GM23338 (cell line): ENCODE measurements at regions not wholly inside any gene's neighbourhood (a gene's known extent, or its start where the extent isn't known, plus 50 kb on each side); places are given as distances from the start of the nearest gene placed in this dataset.

ENCODE experiments used
- ATAC-seq: fragments of 200-7000 bp; cut with Tn5 transposase; 3 replicates; pipeline ENCODE4 v1.9.1; 2020
- DNase-seq: peaks from one replicate; pipeline ENCODE4 v3.0.0-alpha.2; 2015; ENCODE audit warnings: low spot score
- H2AFZ ChIP-seq: fragments of 200-600 bp; sonication (generic); 2 replicates; pipeline ENCODE4 v1.8.0; 2016; ENCODE audit warnings: antibody characterized with exemption, mild to moderate bottlenecking, moderate library complexity
- H3F3A ChIP-seq: fragments of 200-600 bp; sonication (generic); replicated peaks from 2 replicates; pipeline ENCODE4 v1.8.0; 2017; ENCODE audit warnings: antibody characterized with exemption, mixed run types, low read depth
- H3K27ac ChIP-seq: fragments of 200-600 bp; sonication (generic); 2 replicates; pipeline ENCODE4 v1.6.1; 2016; ENCODE audit warnings: low read depth
- H3K27me3 ChIP-seq: fragments of 200-600 bp; sonication (generic); 2 replicates; pipeline ENCODE4 v1.8.0; 2016; ENCODE audit warnings: mild to moderate bottlenecking, mixed run types, moderate library complexity; ENCODE audit not compliant: insufficient read depth
- H3K36me3 ChIP-seq: fragments of 200-600 bp; sonication (generic); 2 replicates; pipeline ENCODE4 v1.8.0; 2016; ENCODE audit warnings: mild to moderate bottlenecking; ENCODE audit not compliant: insufficient read depth
- H3K4me1 ChIP-seq: fragments of 200-600 bp; sonication (generic); 2 replicates; pipeline ENCODE4 v1.8.0; 2016; ENCODE audit warnings: mild to moderate bottlenecking, moderate library complexity; ENCODE audit not compliant: insufficient read depth
- H3K4me2 ChIP-seq: fragments of 200-600 bp; sonication (generic); 2 replicates; pipeline ENCODE4 v1.7.1; 2017; ENCODE audit warnings: mixed run types
- H3K4me3 ChIP-seq: fragments of 200-600 bp; sonication (generic); 2 replicates; pipeline ENCODE4 v1.6.1; 2016; ENCODE audit warnings: mixed run types
- H3K79me2 ChIP-seq: fragments of 200-600 bp; sonication (generic); replicated peaks from 2 replicates; pipeline ENCODE4 v1.8.0; 2017; ENCODE audit warnings: mild to moderate bottlenecking; ENCODE audit not compliant: insufficient read depth
- H3K9me2 ChIP-seq: fragments of 200-600 bp; sonication (generic); 2 replicates; pipeline ENCODE4 v1.8.0; 2017; ENCODE audit not compliant: insufficient read depth
- H4K20me1 ChIP-seq: fragments of 200-600 bp; sonication (generic); replicated peaks from 2 replicates; pipeline ENCODE4 v1.8.0; 2017; ENCODE audit warnings: mild to moderate bottlenecking; ENCODE audit not compliant: insufficient read depth
- H3K27ac Mint-ChIP-seq: 2 replicates; pipeline ENCODE4 v1.8.0; 2020; ENCODE audit warnings: inconsistent platforms, mild to moderate bottlenecking, moderate library complexity, mixed read lengths
- H3K27me3 Mint-ChIP-seq: 3 replicates; pipeline ENCODE4 v1.8.0; 2022; ENCODE audit warnings: low read depth, mild to moderate bottlenecking, moderate library complexity, mixed read lengths, inconsistent platforms; ENCODE audit not compliant: insufficient read depth, poor library complexity
- H3K36me3 Mint-ChIP-seq: 3 replicates; pipeline ENCODE4 v1.8.0; 2021; ENCODE audit warnings: low read depth, mild to moderate bottlenecking, inconsistent platforms, moderate library complexity, mixed read lengths
- H3K4me1 Mint-ChIP-seq: 3 replicates; pipeline ENCODE4 v1.8.0; 2020; ENCODE audit warnings: mild to moderate bottlenecking, inconsistent platforms, mixed read lengths
- H3K4me3 Mint-ChIP-seq: 3 replicates; pipeline ENCODE4 v1.8.0; 2021; ENCODE audit warnings: moderate library complexity, mild to moderate bottlenecking, inconsistent platforms, mixed read lengths
- H3K9me3 Mint-ChIP-seq: 3 replicates; pipeline ENCODE4 v1.8.0; 2020; ENCODE audit warnings: moderate library complexity, mild to moderate bottlenecking, inconsistent platforms, mixed read lengths
- CREB1 ChIP-seq: fragments of 250-450 bp; sonication (Bioruptor Pico); IDR thresholded peaks from 2 replicates; pipeline ENCODE4 v1.5.0; 2020; ENCODE audit warnings: low read depth, mild to moderate bottlenecking, moderate library complexity
- ETS1 ChIP-seq: IDR thresholded peaks from 2 replicates; pipeline ENCODE4 v1.6.1; 2016; ENCODE audit warnings: antibody characterized with exemption
- EZH2 ChIP-seq: fragments of 200-600 bp; sonication (generic); IDR thresholded peaks from one replicate; pipeline ENCODE4 v1.8.0; 2017; ENCODE audit warnings: antibody characterized with exemption, mild to moderate bottlenecking, low read depth; ENCODE audit not compliant: unreplicated experiment
- EZH2phosphoT487 ChIP-seq: fragments of 200-600 bp; sonication (generic); IDR thresholded peaks from one replicate; pipeline ENCODE4 v1.8.1; 2018; ENCODE audit warnings: antibody characterized with exemption; ENCODE audit not compliant: unreplicated experiment
- JUNB ChIP-seq: IDR thresholded peaks from one replicate; pipeline ENCODE4 v1.6.1; 2016; ENCODE audit warnings: antibody characterized with exemption; ENCODE audit not compliant: unreplicated experiment
- NANOG ChIP-seq: IDR thresholded peaks from 2 replicates; pipeline ENCODE4 v1.6.1; 2016; ENCODE audit warnings: antibody characterized with exemption, borderline replicate concordance
- POLR2AphosphoS5 ChIP-seq: IDR thresholded peaks from 2 replicates; pipeline ENCODE4 v1.6.1; 2016; ENCODE audit warnings: antibody characterized with exemption, low read depth
- REST ChIP-seq: IDR thresholded peaks from one replicate; pipeline ENCODE4 v1.6.1; 2018; ENCODE audit warnings: antibody characterized with exemption; ENCODE audit not compliant: unreplicated experiment
- STAT1 ChIP-seq: IDR thresholded peaks from one replicate; pipeline ENCODE4 v1.6.1; 2016; ENCODE audit warnings: antibody characterized with exemption; ENCODE audit not compliant: unreplicated experiment
- ZNF114 ChIP-seq: fragments of 250-450 bp; sonication (Bioruptor Pico); IDR thresholded peaks from 2 replicates; pipeline ENCODE4 v1.5.0; 2020; ENCODE audit warnings: mild to moderate bottlenecking, moderate library complexity
- ZNF331 ChIP-seq: fragments of 250-450 bp; sonication (Bioruptor Pico); IDR thresholded peaks from 2 replicates; pipeline ENCODE4 v1.5.0; 2020; ENCODE audit warnings: low read depth, mild to moderate bottlenecking, moderate library complexity
- TF ChIP-seq, protein P1 (sequence below): fragments of 250-450 bp; sonication (Bioruptor Pico); IDR thresholded peaks from 2 replicates; pipeline ENCODE4 v1.5.0; 2020; ENCODE audit warnings: mild to moderate bottlenecking, moderate library complexity
- TF ChIP-seq, protein P2 (sequence below), 2 experiments: fragments of 200-600 bp in 1 of 2; sonication (generic) in 1 of 2; conservative IDR thresholded peaks; 2 replicates each; pipeline versions ENCODE4 v1.5.1 to v1.6.1; 2016 to 2017; ENCODE audit warnings: antibody characterized with exemption in 2 of 2, low read depth in 2 of 2, mild to moderate bottlenecking in 2 of 2, moderate library complexity in 1 of 2

DNA sequence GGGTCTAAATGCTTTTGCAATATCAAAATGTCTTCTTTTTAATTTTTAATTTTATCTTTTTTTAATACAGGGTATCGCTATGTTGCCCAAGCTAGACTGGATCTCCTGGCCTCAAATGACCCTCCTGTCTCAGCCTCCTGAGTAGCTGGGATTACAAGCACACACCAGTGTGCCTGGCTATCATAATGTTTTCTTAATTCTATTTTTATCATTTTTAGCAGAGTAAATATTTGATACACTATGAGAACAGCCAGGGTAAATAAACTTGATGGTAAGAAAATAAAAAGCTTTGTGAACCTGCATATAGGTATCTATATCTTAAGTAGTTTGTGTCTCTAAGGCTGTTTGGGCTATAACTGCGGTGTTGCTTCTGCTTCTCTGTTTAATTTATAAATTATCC, 60.4 kb downstream of the IL12A start:
- no peaks in the 10 kb centered on the region for H3K27me3 ChIP-seq
- no peak overlapping the region for H2AFZ ChIP-seq
- TF ChIP-seq EZH2 (no peak), ZNF114 (CRISPR knock-in tag) (no peak), REST (no peak), STAT1 (no peak), CREB1 (CRISPR knock-in tag) (no peak), JUNB (no peak), ETS1 (no peak), EZH2phosphoT487 (no peak), ZNF331 (CRISPR knock-in tag) (no peak), POLR2AphosphoS5 (no peak), NANOG (no peak)
- TF ChIP-seq, protein P1, sequence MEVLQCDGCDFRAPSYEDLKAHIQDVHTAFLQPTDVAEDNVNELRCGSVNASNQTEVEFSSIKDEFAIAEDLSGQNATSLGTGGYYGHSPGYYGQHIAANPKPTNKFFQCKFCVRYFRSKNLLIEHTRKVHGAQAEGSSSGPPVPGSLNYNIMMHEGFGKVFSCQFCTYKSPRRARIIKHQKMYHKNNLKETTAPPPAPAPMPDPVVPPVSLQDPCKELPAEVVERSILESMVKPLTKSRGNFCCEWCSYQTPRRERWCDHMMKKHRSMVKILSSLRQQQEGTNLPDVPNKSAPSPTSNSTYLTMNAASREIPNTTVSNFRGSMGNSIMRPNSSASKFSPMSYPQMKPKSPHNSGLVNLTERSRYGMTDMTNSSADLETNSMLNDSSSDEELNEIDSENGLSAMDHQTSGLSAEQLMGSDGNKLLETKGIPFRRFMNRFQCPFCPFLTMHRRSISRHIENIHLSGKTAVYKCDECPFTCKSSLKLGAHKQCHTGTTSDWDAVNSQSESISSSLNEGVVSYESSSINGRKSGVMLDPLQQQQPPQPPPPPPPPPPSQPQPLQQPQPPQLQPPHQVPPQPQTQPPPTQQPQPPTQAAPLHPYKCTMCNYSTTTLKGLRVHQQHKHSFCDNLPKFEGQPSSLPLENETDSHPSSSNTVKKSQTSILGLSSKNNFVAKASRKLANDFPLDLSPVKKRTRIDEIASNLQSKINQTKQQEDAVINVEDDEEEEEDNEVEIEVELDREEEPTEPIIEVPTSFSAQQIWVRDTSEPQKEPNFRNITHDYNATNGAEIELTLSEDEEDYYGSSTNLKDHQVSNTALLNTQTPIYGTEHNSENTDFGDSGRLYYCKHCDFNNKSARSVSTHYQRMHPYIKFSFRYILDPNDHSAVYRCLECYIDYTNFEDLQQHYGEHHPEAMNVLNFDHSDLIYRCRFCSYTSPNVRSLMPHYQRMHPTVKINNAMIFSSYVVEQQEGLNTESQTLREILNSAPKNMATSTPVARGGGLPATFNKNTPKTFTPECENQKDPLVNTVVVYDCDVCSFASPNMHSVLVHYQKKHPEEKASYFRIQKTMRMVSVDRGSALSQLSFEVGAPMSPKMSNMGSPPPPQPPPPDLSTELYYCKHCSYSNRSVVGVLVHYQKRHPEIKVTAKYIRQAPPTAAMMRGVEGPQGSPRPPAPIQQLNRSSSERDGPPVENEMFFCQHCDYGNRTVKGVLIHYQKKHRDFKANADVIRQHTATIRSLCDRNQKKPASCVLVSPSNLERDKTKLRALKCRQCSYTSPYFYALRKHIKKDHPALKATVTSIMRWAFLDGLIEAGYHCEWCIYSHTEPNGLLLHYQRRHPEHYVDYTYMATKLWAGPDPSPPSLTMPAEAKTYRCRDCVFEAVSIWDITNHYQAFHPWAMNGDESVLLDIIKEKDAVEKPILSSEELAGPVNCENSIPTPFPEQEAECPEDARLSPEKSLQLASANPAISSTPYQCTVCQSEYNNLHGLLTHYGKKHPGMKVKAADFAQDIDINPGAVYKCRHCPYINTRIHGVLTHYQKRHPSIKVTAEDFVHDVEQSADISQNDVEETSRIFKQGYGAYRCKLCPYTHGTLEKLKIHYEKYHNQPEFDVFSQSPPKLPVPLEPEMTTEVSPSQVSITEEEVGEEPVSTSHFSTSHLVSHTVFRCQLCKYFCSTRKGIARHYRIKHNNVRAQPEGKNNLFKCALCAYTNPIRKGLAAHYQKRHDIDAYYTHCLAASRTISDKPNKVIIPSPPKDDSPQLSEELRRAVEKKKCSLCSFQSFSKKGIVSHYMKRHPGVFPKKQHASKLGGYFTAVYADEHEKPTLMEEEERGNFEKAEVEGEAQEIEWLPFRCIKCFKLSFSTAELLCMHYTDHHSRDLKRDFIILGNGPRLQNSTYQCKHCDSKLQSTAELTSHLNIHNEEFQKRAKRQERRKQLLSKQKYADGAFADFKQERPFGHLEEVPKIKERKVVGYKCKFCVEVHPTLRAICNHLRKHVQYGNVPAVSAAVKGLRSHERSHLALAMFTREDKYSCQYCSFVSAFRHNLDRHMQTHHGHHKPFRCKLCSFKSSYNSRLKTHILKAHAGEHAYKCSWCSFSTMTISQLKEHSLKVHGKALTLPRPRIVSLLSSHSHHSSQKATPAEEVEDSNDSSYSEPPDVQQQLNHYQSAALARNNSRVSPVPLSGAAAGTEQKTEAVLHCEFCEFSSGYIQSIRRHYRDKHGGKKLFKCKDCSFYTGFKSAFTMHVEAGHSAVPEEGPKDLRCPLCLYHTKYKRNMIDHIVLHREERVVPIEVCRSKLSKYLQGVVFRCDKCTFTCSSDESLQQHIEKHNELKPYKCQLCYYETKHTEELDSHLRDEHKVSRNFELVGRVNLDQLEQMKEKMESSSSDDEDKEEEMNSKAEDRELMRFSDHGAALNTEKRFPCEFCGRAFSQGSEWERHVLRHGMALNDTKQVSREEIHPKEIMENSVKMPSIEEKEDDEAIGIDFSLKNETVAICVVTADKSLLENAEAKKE = no peak
- TF ChIP-seq, protein P2, sequence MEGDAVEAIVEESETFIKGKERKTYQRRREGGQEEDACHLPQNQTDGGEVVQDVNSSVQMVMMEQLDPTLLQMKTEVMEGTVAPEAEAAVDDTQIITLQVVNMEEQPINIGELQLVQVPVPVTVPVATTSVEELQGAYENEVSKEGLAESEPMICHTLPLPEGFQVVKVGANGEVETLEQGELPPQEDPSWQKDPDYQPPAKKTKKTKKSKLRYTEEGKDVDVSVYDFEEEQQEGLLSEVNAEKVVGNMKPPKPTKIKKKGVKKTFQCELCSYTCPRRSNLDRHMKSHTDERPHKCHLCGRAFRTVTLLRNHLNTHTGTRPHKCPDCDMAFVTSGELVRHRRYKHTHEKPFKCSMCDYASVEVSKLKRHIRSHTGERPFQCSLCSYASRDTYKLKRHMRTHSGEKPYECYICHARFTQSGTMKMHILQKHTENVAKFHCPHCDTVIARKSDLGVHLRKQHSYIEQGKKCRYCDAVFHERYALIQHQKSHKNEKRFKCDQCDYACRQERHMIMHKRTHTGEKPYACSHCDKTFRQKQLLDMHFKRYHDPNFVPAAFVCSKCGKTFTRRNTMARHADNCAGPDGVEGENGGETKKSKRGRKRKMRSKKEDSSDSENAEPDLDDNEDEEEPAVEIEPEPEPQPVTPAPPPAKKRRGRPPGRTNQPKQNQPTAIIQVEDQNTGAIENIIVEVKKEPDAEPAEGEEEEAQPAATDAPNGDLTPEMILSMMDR (conservative IDR thresholded peaks at IDR 0.05; ENCODE audit: low read depth in 2 of 2) = no peak
- no peaks in the 10 kb centered on the region for H3K9me2 ChIP-seq
- Mint-ChIP-seq H3K4me1 (no peaks in the 10 kb centered on the region; the same call in 2 of the 3 replicates), H3K9me3 (0 out of 3 replicates have a peak, but pooled peaks cover under 1% of the 10 kb centered on the region), H3K27ac (no peak overlapping the region), H3K4me3 (no peak overlapping the region), H3K36me3 (no peaks in the 10 kb centered on the region), H3K27me3 (peaks cover 2% of the 10 kb centered on the region)
- H3K27ac ChIP-seq = no peak overlapping the region
- H3K79me2 ChIP-seq = no peaks in the 10 kb centered on the region
- H3K36me3 ChIP-seq = no peaks in the 10 kb centered on the region
- H4K20me1 ChIP-seq = no peaks in the 10 kb centered on the region
- H3F3A ChIP-seq = no peaks in the 10 kb centered on the region
- H3K4me1 ChIP-seq = no peaks in the 10 kb centered on the region
- no peak overlapping the region for H3K4me2 ChIP-seq
- H3K4me3 ChIP-seq = no peak overlapping the region
- DNase-seq (no peak), ATAC-seq (no peak)
